ENCODE measurements at regions not wholly inside any gene's neighbourhood (a gene's known extent, or its start where the extent isn't known, plus 50 kb on each side); places are given as distances from the start of the nearest gene placed in this dataset.

DNA sequence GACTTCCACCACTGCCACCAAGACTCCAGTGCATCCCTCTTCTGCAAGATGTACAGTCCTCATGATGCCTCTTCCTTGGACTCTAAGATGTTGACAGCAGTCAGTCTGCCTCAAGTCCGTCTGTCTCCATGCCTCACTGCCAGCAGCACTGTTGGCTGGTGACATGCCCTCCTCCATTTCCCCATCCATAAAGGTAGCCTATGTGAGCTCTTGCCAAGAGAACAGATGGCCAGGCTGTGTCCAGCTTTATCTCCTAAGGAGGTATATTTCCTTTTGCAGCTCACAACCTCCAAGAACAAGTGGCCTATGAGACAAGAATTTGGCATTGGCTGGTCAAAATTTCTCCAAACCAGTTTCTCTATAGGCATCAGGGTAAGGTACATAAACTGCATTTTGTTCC, 149.3 kb upstream of the HNRNPA3 start:
- Histone ChIP-seq H3K36me3 (ENCODE audit: low read depth) (no peaks in the 10 kb centered on the region), H4K20me1 (ENCODE audit: insufficient read depth) (no peaks in the 10 kb centered on the region), H3F3A (ENCODE audit: insufficient read depth, low read depth) (no peaks in the 10 kb centered on the region), H3K4me3 (no peak overlapping the region), H3K27ac (no peak overlapping the region), H3K4me2 (no peak overlapping the region), H3K27me3 (ENCODE audit: insufficient read depth, low read depth) (no peaks in the 10 kb centered on the region), H3K9me3 (ENCODE audit: insufficient read depth, low read depth) (no peaks in the 10 kb centered on the region), H2AFZ (no peak overlapping the region), H3K9me2 (ENCODE audit: insufficient read depth) (no peaks in the 10 kb centered on the region), H3K79me2 (ENCODE audit: low read depth) (no peaks in the 10 kb centered on the region), H3K4me1 (replicated peaks; ENCODE audit: insufficient read depth) (no peaks in the 10 kb centered on the region)
- POLR2A ChIA-PET (ENCODE audit: unreplicated experiment), result no interaction called here
- intact Hi-C loops (cut with micrococcal nuclease; ENCODE audit: unreplicated experiment), result no loop called here
- CTCF ChIA-PET, result no interaction called here
- no TSS peak for BruUV-seq (replicated peaks)
- no peak for TF ChIP-seq EZH2 (IDR thresholded peaks at IDR 0.05; ENCODE audit: low read depth)
- TF ChIP-seq, protein P1, sequence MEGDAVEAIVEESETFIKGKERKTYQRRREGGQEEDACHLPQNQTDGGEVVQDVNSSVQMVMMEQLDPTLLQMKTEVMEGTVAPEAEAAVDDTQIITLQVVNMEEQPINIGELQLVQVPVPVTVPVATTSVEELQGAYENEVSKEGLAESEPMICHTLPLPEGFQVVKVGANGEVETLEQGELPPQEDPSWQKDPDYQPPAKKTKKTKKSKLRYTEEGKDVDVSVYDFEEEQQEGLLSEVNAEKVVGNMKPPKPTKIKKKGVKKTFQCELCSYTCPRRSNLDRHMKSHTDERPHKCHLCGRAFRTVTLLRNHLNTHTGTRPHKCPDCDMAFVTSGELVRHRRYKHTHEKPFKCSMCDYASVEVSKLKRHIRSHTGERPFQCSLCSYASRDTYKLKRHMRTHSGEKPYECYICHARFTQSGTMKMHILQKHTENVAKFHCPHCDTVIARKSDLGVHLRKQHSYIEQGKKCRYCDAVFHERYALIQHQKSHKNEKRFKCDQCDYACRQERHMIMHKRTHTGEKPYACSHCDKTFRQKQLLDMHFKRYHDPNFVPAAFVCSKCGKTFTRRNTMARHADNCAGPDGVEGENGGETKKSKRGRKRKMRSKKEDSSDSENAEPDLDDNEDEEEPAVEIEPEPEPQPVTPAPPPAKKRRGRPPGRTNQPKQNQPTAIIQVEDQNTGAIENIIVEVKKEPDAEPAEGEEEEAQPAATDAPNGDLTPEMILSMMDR (conservative IDR thresholded peaks at IDR 0.05), result no peak
- no peak for DNase-seq

DNA sequence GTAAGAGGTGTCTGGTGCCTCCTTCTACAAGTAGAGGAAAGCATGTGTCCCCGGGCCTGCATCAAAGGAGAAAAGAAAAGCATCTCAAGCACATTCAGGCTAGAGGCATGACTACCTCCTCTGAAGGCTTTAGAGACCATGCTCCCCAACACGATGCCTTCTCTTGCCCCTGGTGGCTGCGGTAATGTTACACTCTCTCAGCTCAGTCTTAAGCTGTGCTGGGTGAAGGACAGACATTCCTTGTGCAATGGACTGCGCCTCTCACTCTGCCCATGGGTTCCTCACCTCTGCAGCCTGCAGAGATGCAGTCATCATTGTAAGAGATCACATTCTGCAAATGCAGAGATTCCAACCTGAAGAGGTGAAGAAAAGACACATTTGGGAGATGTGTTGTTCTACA, 148.2 kb upstream of the HNRNPA3 start:
- TF ChIP-seq, protein P1 (conservative IDR thresholded peaks at IDR 0.05), result no peak
- TF ChIP-seq EZH2 (IDR thresholded peaks at IDR 0.05; ENCODE audit: low read depth), result no peak
- Histone ChIP-seq H3K9me3 (ENCODE audit: insufficient read depth, low read depth) (no peaks in the 10 kb centered on the region), H3K79me2 (ENCODE audit: low read depth) (no peaks in the 10 kb centered on the region), H3K9me2 (ENCODE audit: insufficient read depth) (no peaks in the 10 kb centered on the region), H3K4me3 (no peak overlapping the region), H3K4me1 (replicated peaks; ENCODE audit: insufficient read depth) (no peaks in the 10 kb centered on the region), H3K27me3 (ENCODE audit: insufficient read depth, low read depth) (no peaks in the 10 kb centered on the region), H3K27ac (no peak overlapping the region), H3K4me2 (no peak overlapping the region), H2AFZ (no peak overlapping the region), H4K20me1 (ENCODE audit: insufficient read depth) (no peaks in the 10 kb centered on the region), H3K36me3 (ENCODE audit: low read depth) (no peaks in the 10 kb centered on the region), H3F3A (ENCODE audit: insufficient read depth, low read depth) (no peaks in the 10 kb centered on the region)
- ChIA-PET POLR2A (ENCODE audit: unreplicated experiment) (no interaction called here), CTCF (no interaction called here)
- no peak for DNase-seq
- intact Hi-C loops (cut with micrococcal nuclease; ENCODE audit: unreplicated experiment), result no loop called here
- no TSS peak for BruUV-seq (replicated peaks)

DNA sequence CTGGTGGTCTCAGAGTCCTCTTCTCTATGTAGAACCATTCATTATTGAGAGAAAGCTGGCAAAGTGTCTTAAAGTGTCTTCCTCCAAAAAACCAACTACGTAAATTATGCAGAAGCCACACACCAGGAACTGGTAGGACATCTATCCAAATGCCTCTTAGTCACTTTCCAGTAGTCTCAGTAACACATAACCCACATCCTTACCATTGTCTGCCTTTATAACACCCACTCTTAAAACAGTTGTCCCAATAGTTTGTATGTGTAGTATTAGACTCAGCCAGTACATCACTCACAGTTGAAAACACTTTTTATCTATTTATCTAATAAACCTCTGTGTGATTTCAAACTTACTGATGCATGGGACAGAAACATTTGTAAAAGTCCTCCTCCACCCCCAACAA, 143.6 kb upstream of the HNRNPA3 start:
- Histone ChIP-seq H4K20me1 (ENCODE audit: insufficient read depth) (no peaks in the 10 kb centered on the region), H3K9me2 (ENCODE audit: insufficient read depth) (no peaks in the 10 kb centered on the region), H3F3A (ENCODE audit: insufficient read depth, low read depth) (no peaks in the 10 kb centered on the region), H3K27me3 (ENCODE audit: insufficient read depth, low read depth) (no peaks in the 10 kb centered on the region), H3K9me3 (ENCODE audit: insufficient read depth, low read depth) (no peaks in the 10 kb centered on the region), H3K79me2 (ENCODE audit: low read depth) (no peaks in the 10 kb centered on the region), H3K27ac (no peak overlapping the region), H3K4me3 (no peak overlapping the region), H3K36me3 (ENCODE audit: low read depth) (no peaks in the 10 kb centered on the region), H2AFZ (no peak overlapping the region), H3K4me1 (replicated peaks; ENCODE audit: insufficient read depth) (no peaks in the 10 kb centered on the region), H3K4me2 (no peak overlapping the region)
- POLR2A ChIA-PET (ENCODE audit: unreplicated experiment), result no interaction called here
- TF ChIP-seq EZH2 (IDR thresholded peaks at IDR 0.05; ENCODE audit: low read depth), result no peak
- TF ChIP-seq, protein P1 (conservative IDR thresholded peaks at IDR 0.05), result no peak
- CTCF ChIA-PET, result no interaction called here
- no TSS peak for BruUV-seq (replicated peaks)
- intact Hi-C loops (cut with micrococcal nuclease; ENCODE audit: unreplicated experiment), result no loop called here
- DNase-seq, result no peak

Data from PC-9 (cell line).